ENCODE measurements at regions not wholly inside any gene's neighbourhood (a gene's known extent, or its start where the extent isn't known, plus 50 kb on each side); places are given as distances from the start of the nearest gene placed in this dataset.

DNA sequence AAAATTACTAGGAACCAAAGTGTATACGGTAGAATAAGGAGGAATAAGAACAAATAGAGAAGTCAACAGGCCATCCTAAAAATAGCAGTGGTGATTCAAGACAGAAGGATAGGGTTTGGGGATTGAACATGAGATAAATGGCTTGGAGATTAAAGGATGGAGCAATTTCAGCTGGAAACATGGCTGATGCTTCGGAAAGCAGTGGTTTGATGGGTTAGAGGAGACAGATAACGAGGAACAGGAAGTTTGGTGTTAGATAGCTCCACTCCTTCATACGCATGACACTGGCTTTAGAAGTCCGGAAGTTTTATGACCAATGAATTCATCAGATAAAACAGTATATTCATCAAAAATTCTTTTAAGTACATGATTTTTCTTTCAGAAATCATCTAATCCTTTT lies 70.8 kb upstream of the GALNTL6 start:
- no peak for TF ChIP-seq FOS (IDR thresholded peaks at IDR 0.05; ENCODE audit: borderline replicate concordance, insufficient read depth, low read length)
- TF ChIP-seq, protein P1, sequence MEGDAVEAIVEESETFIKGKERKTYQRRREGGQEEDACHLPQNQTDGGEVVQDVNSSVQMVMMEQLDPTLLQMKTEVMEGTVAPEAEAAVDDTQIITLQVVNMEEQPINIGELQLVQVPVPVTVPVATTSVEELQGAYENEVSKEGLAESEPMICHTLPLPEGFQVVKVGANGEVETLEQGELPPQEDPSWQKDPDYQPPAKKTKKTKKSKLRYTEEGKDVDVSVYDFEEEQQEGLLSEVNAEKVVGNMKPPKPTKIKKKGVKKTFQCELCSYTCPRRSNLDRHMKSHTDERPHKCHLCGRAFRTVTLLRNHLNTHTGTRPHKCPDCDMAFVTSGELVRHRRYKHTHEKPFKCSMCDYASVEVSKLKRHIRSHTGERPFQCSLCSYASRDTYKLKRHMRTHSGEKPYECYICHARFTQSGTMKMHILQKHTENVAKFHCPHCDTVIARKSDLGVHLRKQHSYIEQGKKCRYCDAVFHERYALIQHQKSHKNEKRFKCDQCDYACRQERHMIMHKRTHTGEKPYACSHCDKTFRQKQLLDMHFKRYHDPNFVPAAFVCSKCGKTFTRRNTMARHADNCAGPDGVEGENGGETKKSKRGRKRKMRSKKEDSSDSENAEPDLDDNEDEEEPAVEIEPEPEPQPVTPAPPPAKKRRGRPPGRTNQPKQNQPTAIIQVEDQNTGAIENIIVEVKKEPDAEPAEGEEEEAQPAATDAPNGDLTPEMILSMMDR (IDR thresholded peaks at IDR 0.05; ENCODE audit: extremely low read depth in 1 of 2, insufficient read depth in 1 of 2, low read depth in 1 of 2, low read length in 2 of 2) = no peak
